ENCODE measurements at regions not wholly inside any gene's neighbourhood (a gene's known extent, or its start where the extent isn't known, plus 50 kb on each side); places are given as distances from the start of the nearest gene placed in this dataset.
"Not testable (repeated sequence)": the region's sequence is repeated elsewhere in the genome, so short reads cannot be mapped to it uniquely, and the experiment has no call there.

GRCh38 chr6:141833001-141833655 lies 299.6 kb upstream of the GJE1 start:
- in situ Hi-C loops (cut with MboI; ENCODE audit: low pct_unique_long_range_greater_than_20kb, low sequenced_read_pairs, unreplicated experiment), result no loop called here
- no peak for TF ChIP-seq CTCF (IDR thresholded peaks at IDR 0.05; ENCODE audit: extremely low read depth, insufficient read depth, missing control alignments)
- no peak for DNase-seq (ENCODE audit: low spot score)

DNA sequence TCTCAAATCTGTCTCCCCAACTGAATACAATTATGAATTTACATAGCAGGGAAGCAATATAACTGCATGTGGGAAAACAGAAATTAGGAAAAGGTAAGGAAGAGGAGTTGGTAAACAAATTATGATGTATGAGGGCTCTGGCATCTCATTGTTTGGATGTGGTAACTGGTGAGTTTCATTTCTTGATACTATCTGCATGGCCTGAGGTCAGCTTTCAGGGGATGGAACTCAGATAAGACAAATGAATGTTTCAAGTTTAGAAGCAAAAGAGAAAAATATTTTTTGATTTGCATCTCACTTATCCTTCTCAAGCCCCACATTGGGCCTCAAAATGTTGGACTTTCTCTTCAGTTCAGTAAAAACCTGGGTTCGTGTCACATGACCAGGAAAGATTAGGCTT lies 302.2 kb upstream of the GJE1 start:
- no peak for TF ChIP-seq CTCF (IDR thresholded peaks at IDR 0.05; ENCODE audit: extremely low read depth, insufficient read depth, missing control alignments)
- no peak for DNase-seq (ENCODE audit: low spot score)

DNA sequence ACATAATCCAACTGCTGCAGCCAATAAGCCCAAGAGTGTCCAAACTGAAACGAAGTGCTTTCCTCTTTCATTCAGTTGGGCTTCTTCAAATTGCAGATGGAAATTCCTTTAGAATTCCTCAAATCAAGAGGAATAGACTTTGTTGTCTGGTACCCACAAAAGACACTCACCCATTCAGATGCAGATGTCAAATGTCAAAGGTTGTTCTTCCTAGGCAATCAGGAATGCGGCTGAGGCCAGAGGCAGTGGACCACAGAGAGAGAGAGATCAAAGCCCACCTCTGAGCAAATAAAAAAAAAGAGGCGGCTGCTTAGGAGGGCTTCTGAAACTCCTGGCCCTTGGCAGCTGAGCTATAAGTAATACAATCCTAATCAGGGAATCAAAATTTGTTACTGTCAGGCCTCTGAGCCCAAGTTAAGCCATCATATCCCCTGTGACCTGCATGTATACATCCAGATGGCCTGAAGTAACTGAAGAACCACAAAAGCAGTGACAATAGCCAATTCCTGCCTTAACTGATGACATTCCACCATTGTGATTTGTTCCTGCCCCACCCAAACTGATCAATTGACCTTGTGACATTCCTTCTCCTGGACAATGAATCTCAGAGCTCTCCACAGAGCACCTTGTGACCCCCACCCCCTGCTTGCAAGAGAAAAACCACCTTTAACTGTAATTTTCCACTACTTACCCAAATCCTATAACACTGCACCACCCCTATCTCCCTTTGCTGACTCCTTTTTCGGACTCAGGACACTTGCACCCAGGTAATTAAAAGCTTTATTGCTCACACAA lies 303.0 kb upstream of the GJE1 start:
- DNase-seq (ENCODE audit: low spot score), result no peak
- no peak for TF ChIP-seq CTCF (IDR thresholded peaks at IDR 0.05; ENCODE audit: extremely low read depth, insufficient read depth, missing control alignments)
- in situ Hi-C loops (cut with MboI; ENCODE audit: low pct_unique_long_range_greater_than_20kb, low sequenced_read_pairs, unreplicated experiment), result no loop called here

More for the DNA sequence above, 302.2 kb upstream of the GJE1 start:
- in situ Hi-C loops (cut with MboI; ENCODE audit: low pct_unique_long_range_greater_than_20kb, low sequenced_read_pairs, unreplicated experiment), result no loop called here

GRCh38 chr6:141824350-141824749 lies 308.4 kb upstream of the GJE1 start:
- in situ Hi-C loops (cut with MboI; ENCODE audit: low pct_unique_long_range_greater_than_20kb, low sequenced_read_pairs, unreplicated experiment), result no loop called here
- TF ChIP-seq CTCF (IDR thresholded peaks at IDR 0.05; ENCODE audit: extremely low read depth, insufficient read depth, missing control alignments), result no peak
- no peak for DNase-seq (ENCODE audit: low spot score)

- in situ Hi-C loops (cut with MboI; ENCODE audit: low pct_unique_long_range_greater_than_20kb, low sequenced_read_pairs, unreplicated experiment); DNase-seq (ENCODE audit: low spot score): not testable (repeated sequence)
These were observed 317.7 kb upstream of the GJE1 start for GRCh38 chr6:141815039-141815438.

DNA sequence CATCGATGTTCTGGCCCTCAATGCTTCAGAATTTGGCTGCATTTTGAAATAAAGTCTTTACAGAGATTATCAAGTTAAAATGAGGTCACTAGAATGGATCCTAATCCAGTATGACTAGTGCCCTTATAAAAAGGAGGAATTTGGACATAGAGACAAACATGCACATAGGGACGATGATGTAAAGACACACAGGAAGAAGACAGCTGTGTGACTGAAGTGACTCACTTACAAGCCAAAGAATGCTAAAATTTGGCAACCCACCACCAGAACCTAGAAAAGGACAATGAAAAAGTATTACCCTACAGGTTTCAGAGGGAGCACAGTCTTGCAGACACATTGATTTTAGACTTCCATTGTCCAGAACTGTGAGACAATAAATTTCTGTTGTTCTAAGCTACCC lies 322.8 kb upstream of the GJE1 start:
- no peak for TF ChIP-seq CTCF (IDR thresholded peaks at IDR 0.05; ENCODE audit: extremely low read depth, insufficient read depth, missing control alignments)
- in situ Hi-C loops (cut with MboI; ENCODE audit: low pct_unique_long_range_greater_than_20kb, low sequenced_read_pairs, unreplicated experiment), result no loop called here
- no peak for DNase-seq (ENCODE audit: low spot score)

DNA sequence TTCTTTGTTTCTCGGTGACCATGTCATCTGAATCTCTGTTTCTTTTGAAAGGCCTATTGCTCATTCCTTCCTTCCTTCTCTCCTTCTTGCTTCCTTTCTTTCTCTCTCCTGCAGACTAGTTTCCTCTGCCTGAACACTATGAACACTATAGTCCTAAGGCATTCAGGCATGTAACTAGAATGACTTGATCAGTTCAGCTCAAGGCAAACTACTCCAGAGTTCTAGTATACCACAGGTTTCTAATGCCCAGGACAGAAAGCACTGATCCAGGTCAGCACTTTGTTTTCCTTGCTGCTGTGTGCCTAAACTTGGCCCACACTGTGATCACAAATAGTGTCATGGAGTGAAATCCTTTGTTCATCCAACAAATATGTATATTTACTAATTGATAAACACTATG lies 324.1 kb upstream of the GJE1 start:
- in situ Hi-C loops (cut with MboI; ENCODE audit: low pct_unique_long_range_greater_than_20kb, low sequenced_read_pairs, unreplicated experiment), result no loop called here
- TF ChIP-seq CTCF (IDR thresholded peaks at IDR 0.05; ENCODE audit: extremely low read depth, insufficient read depth, missing control alignments), result no peak
- DNase-seq (ENCODE audit: low spot score), result no peak

DNA sequence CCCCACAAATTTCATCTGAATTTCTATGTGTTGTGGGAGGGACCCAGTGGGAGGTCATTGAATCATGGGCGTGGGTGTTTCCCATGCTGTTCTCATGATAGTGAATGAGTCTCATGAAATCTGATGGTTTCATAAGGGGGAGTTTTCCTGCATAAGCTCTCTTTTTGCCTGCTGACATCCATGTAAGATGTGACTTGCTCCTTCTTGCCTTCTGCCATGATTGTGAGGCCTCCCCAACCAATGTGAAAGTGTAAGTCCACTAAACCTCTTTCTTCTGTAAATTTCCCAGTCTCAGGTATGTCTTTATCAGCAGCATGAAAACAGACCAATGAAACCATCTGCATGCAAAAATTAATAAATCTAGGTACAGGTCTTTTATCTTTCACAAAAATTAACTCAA lies 331.8 kb upstream of the GJE1 start:
- DNase-seq (ENCODE audit: low spot score); in situ Hi-C loops (cut with MboI; ENCODE audit: low pct_unique_long_range_greater_than_20kb, low sequenced_read_pairs, unreplicated experiment): not testable (repeated sequence)
